EL (cell line): ENCODE measurements at regions not wholly inside any gene's neighbourhood (a gene's known extent, or its start where the extent isn't known, plus 50 kb on each side); places are given as distances from the start of the nearest gene placed in this dataset.

Experiments used
- DNase-seq: peaks from one replicate; pipeline ENCODE4 v3.0.0-alpha.2; 2016

- DNase-seq: no peak
Measured at GRCh38 chr1:4396551-4396950, 257.9 kb upstream of the AJAP1 start.

- no peak for DNase-seq
Measured at GRCh38 chr1:4397196-4397595, 257.2 kb upstream of the AJAP1 start.

GRCh38 chr1:4402032-4402431, 252.4 kb upstream of the AJAP1 start:
- DNase-seq: no peak

- no peak for DNase-seq
Measured at GRCh38 chr1:4404854-4405590, 249.4 kb upstream of the AJAP1 start.

- DNase-seq: no peak
Measured at GRCh38 chr1:4407851-4408250, 246.6 kb upstream of the AJAP1 start.

GRCh38 chr1:4408380-4408779, 246.0 kb upstream of the AJAP1 start:
- no peak for DNase-seq

GRCh38 chr1:4411862-4412261, 242.5 kb upstream of the AJAP1 start:
- DNase-seq: no peak

- no peak for DNase-seq
Measured at GRCh38 chr1:4415476-4415875, 238.9 kb upstream of the AJAP1 start.

GRCh38 chr1:4416189-4416588, 238.2 kb upstream of the AJAP1 start:
- DNase-seq: no peak

GRCh38 chr1:4418021-4418420, 236.4 kb upstream of the AJAP1 start:
- no peak for DNase-seq

GRCh38 chr1:4421986-4422385, 232.4 kb upstream of the AJAP1 start:
- DNase-seq: no peak

- no peak for DNase-seq
Measured at GRCh38 chr1:4422504-4423289, 231.7 kb upstream of the AJAP1 start.

- DNase-seq: no peak
Measured at GRCh38 chr1:4424254-4424653, 230.2 kb upstream of the AJAP1 start.

- DNase-seq: no peak
Measured at GRCh38 chr1:4424766-4425165, 229.6 kb upstream of the AJAP1 start.

- DNase-seq: no peak
Measured at GRCh38 chr1:4425892-4426291, 228.5 kb upstream of the AJAP1 start.

GRCh38 chr1:4428711-4429110, 225.7 kb upstream of the AJAP1 start:
- no peak for DNase-seq

GRCh38 chr1:4430406-4431365, 223.7 kb upstream of the AJAP1 start:
- no peak for DNase-seq

- no peak for DNase-seq
Measured at GRCh38 chr1:4431491-4431890, 222.9 kb upstream of the AJAP1 start.

- DNase-seq: no peak
Measured at GRCh38 chr1:4433075-4433474, 221.3 kb upstream of the AJAP1 start.

GRCh38 chr1:4444086-4444485, 210.3 kb upstream of the AJAP1 start:
- no peak for DNase-seq

- DNase-seq: no peak
Measured at GRCh38 chr1:4447778-4448420, 206.5 kb upstream of the AJAP1 start.

GRCh38 chr1:4449972-4450371, 204.4 kb upstream of the AJAP1 start:
- no peak for DNase-seq

GRCh38 chr1:4452701-4453100, 201.7 kb upstream of the AJAP1 start:
- no peak for DNase-seq
